HG02798 (cell line): ENCODE measurements at regions not wholly inside any gene's neighbourhood (a gene's known extent, or its start where the extent isn't known, plus 50 kb on each side); places are given as distances from the start of the nearest gene placed in this dataset.

Experiments
- ATAC-seq: cut with Tn5 transposase; IDR thresholded peaks from one replicate; pipeline ENCODE4 v1.9.1; 2021; ENCODE audit warnings: mild to moderate bottlenecking; ENCODE audit not compliant: unreplicated experiment, poor library complexity

DNA sequence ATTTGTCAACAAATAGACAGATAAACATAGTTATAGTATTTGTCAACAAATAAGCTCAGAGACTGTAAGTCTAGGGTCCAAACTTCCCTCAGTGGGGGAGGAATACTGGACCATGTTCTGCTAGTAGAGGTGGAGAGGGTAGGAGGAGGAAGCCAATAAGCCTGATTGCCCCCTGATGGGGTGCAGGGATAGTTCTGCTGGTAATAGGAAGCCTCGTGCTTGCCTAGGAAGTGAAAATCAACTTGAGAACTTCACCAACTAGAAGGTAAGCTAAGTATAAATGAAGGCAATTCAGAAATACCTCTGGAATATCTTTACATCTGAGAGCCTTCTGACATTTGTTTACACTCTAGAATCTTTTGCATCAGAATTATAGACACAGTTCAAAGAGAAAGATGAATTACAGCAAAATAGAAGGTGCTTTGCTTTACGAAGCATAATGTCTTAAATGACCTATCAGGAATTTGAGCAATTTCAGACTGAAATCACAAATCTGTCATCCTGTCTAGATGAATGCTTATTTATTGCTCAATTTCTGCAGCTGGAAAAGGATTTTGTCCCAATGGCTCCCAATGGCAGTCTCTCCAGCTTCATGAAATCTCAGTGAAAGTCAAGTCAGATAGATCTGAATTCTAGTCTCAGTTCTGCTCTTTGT is 225.6 kb upstream of the TBC1D5 start:
- no peak for ATAC-seq

- no peak for ATAC-seq
Observed at GRCh38 chr3:17967111-17967510, 224.7 kb upstream of the TBC1D5 start.

DNA sequence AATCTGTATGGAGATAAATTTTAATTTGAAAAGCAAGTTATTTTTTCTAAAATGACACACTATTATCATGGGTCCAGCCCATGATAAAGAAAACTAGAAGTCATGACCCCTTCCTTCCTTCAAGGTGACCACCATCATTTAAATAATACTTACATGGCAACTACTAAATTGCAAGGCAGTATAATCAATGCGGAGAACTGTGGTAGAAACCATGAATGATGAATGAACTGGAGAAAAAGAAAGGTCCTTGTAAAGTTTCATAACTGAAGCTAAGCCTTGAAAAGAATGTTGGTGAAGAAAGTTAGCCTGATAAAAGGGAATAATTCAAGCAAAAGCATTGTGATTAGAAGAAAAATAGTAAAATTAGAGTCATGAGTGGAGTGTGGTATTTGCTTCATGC is 222.9 kb upstream of the TBC1D5 start:
- ATAC-seq = no peak

DNA sequence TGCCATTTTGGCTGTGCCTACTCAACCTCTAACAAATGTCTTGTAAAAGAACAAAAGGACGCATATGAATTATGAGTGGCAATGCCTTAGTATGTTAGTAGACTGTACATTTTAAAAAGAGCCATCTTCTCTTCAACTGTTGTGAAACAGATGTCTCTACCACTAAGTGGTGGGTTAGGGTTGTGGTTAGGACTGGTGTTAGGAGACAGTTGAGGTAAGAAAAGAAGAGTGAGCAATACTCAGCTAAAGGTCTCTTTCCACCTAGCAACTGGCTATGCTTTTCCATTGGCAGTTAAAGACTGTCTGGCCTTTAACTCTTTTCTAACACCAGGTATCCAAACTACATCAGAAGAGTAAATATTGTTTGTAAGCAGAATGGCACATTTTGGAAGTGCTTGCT is 221.7 kb upstream of the TBC1D5 start:
- ATAC-seq = no peak

DNA sequence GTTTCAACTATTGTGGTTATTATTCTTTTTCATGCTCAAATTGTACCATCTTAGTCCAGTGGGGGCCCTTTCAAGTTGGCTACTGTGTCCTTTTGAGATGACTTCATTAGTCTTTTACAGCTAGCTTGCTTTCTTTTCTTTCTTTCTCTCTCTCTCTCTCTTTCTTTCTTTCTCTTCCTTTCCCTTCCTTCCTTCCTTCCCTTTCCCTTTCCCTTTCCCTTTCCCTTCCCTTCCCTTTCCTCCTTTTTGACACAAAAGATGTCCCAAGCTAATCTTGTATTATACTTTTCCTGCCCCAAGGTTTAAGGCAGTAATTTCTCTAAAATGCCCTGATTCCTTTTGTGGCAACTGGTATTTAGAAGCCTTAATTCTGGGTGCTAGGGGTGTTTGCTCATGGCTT is 213.0 kb upstream of the TBC1D5 start:
- ATAC-seq = no peak

- no peak for ATAC-seq
Observed at GRCh38 chr3:17954801-17955200, 212.4 kb upstream of the TBC1D5 start.

- no peak for ATAC-seq
Observed at GRCh38 chr3:17951241-17951640, 208.8 kb upstream of the TBC1D5 start.

- ATAC-seq = no peak
Observed at GRCh38 chr3:17949101-17949500, 206.7 kb upstream of the TBC1D5 start.

GRCh38 chr3:17947833-17948232 is 205.4 kb upstream of the TBC1D5 start:
- no peak for ATAC-seq

GRCh38 chr3:17946619-17947018 is 204.2 kb upstream of the TBC1D5 start:
- no peak for ATAC-seq

- ATAC-seq = no peak
Observed at GRCh38 chr3:17945799-17946399, 203.5 kb upstream of the TBC1D5 start.

DNA sequence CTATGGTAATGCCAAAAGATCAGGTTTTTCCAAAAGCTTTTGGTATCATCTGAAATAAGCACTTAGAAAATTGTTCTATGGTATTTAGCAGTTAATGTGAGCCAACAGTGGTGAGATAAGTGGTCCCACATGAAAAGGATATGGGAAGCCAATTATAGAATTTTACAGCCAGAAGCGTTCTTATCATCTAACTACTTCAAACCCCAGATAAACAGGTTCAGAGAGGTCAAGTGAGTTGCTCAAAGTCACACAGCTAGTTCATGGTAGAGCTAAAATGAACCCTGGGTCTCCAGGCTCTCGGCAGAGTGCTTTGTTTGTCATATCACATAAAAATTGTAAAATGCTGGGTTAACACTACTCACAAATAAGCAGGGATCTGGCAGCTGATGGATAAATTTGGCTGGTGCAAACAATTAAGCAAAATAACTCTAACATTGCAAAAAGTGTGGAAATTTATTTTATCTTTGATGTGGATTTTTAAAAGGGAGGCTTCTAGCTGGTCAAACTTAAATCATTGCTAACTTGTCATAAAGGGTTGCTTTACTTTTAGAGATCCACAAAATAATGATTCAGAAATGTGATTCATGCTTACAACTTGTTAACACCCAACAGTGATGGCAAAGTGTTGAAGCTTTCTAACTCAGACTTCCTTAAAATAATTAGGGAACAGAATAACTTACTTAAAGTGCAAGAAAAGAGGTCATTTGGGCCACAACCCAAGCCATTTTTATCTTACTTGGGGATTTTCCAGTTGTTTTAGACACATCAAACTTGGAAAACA is 202.8 kb upstream of the TBC1D5 start:
- no peak for ATAC-seq

DNA sequence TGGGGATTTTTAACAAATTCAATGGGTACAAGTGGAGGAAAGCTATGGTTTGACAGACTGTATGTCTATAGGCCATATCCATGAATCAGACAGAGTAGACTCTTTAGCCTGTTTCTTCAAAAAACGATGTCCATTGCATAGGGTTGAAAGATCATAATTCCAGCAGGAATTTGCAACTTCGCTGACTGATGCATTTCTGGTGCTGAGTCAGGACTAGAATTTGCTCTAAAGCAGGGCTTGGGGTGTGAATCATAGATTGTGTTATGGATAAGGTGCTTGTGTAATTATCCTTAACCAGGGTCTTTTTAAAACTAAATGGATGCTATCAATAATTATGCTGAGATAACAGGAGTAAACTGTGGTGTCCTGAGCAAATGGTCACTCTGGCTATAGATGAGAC is 200.4 kb upstream of the TBC1D5 start:
- ATAC-seq = no peak

DNA sequence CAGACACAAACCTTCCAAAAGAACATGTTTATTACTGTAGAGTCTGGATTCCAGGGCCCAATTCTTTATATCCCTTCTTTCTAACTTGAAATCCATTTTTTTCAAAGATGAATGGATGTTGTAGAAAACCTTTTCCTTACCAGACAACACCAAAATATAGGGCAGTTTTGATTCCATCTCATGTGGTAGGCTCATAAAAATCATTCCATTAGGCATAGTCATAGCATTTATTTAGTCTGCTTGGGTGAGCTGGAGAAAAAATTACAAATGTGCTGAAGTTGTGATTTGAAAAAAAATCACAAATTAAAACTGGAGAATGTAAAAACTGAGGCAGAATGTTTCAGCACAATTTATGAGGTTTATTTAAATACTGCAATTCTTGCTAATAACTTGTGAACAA is 199.3 kb upstream of the TBC1D5 start:
- no peak for ATAC-seq

GRCh38 chr3:17941152-17941551 is 198.7 kb upstream of the TBC1D5 start:
- ATAC-seq = no peak

DNA sequence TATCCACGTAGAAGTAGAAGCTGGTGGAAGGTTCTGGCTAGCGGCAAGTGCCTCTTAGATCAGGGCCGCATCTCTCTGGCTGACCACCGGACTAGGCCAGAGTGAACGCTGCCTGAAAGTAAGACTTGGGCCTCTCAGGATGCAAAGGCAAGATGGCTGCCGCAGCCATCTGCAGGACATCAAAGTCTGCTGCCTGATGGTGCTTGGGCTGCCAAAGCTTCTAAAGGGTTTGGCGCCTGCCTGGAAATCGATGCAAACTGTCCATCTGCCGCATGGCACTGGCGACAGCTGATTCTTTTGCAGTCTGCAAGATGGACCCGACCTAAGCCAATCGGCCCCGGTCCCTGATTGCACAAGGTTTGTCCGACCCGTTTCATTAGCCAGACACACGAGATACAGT is 196.7 kb upstream of the TBC1D5 start:
- ATAC-seq = no peak

DNA sequence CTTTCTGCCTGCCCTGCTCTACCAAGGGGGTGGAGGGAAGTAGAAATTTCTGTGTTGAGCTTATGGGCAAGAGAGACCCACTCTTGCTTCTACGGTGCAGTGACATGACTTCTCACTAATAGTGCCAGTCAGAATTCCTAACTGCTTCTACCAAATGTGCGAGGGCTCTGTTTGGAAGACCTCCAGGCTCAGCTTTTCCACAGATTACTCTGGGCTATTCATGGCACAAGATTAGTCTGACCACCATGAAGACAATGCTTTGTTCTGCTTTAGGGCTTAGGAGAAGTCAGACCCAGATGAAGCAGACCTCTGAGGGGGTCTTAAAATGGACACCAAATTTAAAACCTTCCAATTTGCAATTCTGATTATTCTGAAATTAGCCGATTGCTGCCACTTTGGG is 195.9 kb upstream of the TBC1D5 start:
- ATAC-seq = no peak

- ATAC-seq = no peak
Observed at GRCh38 chr3:17936736-17937480, 194.5 kb upstream of the TBC1D5 start.

- ATAC-seq = no peak
Observed at GRCh38 chr3:17935222-17935621, 192.8 kb upstream of the TBC1D5 start.

- ATAC-seq = no peak
Observed at GRCh38 chr3:17932136-17932771, 189.8 kb upstream of the TBC1D5 start.

DNA sequence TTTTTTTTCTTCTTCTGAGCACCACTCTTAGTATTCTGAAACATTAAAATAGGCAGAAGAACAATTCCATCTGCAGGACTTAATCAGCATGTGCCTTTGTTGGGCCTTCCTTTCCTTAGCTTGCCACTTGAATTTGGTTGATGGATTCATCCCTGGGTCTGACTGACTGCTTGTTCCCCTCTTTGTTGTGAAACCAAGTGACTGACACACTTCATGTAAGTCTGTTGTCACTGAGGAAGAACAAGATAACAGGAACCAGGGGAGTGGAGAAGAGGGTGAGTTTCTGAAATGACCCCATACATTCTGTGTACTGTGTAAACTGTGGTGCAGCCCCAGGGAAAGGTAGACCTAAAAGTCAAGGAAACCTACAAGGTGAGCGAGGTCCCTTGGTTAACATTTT is 188.7 kb upstream of the TBC1D5 start:
- no peak for ATAC-seq
